ENCODE measurements at regions not wholly inside any gene's neighbourhood (a gene's known extent, or its start where the extent isn't known, plus 50 kb on each side); places are given as distances from the start of the nearest gene placed in this dataset.

- TF ChIP-seq CTCF (IDR thresholded peaks at IDR 0.05): no peak
- Histone ChIP-seq H3K4me1 (ENCODE audit: control insufficient read depth in 1 of 2, insufficient read depth in 1 of 2, low read depth in 1 of 2, low read length in 1 of 2) (no peaks in the 10 kb centered on the region), H3K27ac (peak overlapping the region; percentile 50)
These were observed 57.9 kb upstream of the CCNG1 start for GRCh38 chr5:163379298-163380155.

GRCh38 chr5:163381832-163382231, 55.6 kb upstream of the CCNG1 start:
- H3K4me1 ChIP-seq (ENCODE audit: control insufficient read depth in 1 of 2, insufficient read depth in 1 of 2, low read depth in 1 of 2, low read length in 1 of 2): no peaks in the 10 kb centered on the region
- TF ChIP-seq CTCF (IDR thresholded peaks at IDR 0.05): no peak
- no peaks in the 10 kb centered on the region for H3K27me3 ChIP-seq
- no peak overlapping the region for H3K27ac ChIP-seq
- H3K9me3 ChIP-seq: no peaks in the 10 kb centered on the region
- H3K36me3 ChIP-seq: no peaks in the 10 kb centered on the region
- H3K4me3 ChIP-seq (ENCODE audit: low read depth in 1 of 2, low read length in 1 of 2): no peak overlapping the region

More at GRCh38 chr5:163379298-163380155, 57.9 kb upstream of the CCNG1 start:
- no peak overlapping the region for H3K4me3 ChIP-seq (ENCODE audit: low read depth in 1 of 2, low read length in 1 of 2)
- H3K27me3 ChIP-seq: no peaks in the 10 kb centered on the region
- H3K9me3 ChIP-seq: no peaks in the 10 kb centered on the region
- H3K36me3 ChIP-seq: no peaks in the 10 kb centered on the region

GRCh38 chr5:163383754-163384153, 53.6 kb upstream of the CCNG1 start:
- H3K27me3 ChIP-seq: no peaks in the 10 kb centered on the region
- no peak overlapping the region for H3K4me3 ChIP-seq (ENCODE audit: low read depth in 1 of 2, low read length in 1 of 2)
- H3K9me3 ChIP-seq: peaks cover 6% of the 10 kb centered on the region
- TF ChIP-seq CTCF (IDR thresholded peaks at IDR 0.05): no peak
- H3K36me3 ChIP-seq: no peaks in the 10 kb centered on the region
- no peaks in the 10 kb centered on the region for H3K4me1 ChIP-seq (ENCODE audit: control insufficient read depth in 1 of 2, insufficient read depth in 1 of 2, low read depth in 1 of 2, low read length in 1 of 2)
- no peak overlapping the region for H3K27ac ChIP-seq

GRCh38 chr5:163384669-163385068, 52.7 kb upstream of the CCNG1 start:
- Histone ChIP-seq H3K27me3 (no peaks in the 10 kb centered on the region), H3K4me3 (ENCODE audit: low read depth in 1 of 2, low read length in 1 of 2) (no peak overlapping the region), H3K27ac (no peak overlapping the region), H3K9me3 (peaks cover 6% of the 10 kb centered on the region), H3K36me3 (no peaks in the 10 kb centered on the region), H3K4me1 (ENCODE audit: control insufficient read depth in 1 of 2, insufficient read depth in 1 of 2, low read depth in 1 of 2, low read length in 1 of 2) (no peaks in the 10 kb centered on the region)
- no peak for TF ChIP-seq CTCF (IDR thresholded peaks at IDR 0.05)

GRCh38 chr5:163385271-163385670, 52.1 kb upstream of the CCNG1 start:
- H3K4me3 ChIP-seq (ENCODE audit: low read depth in 1 of 2, low read length in 1 of 2): no peak overlapping the region
- no peaks in the 10 kb centered on the region for H3K4me1 ChIP-seq (ENCODE audit: control insufficient read depth in 1 of 2, insufficient read depth in 1 of 2, low read depth in 1 of 2, low read length in 1 of 2)
- H3K27ac ChIP-seq: no peak overlapping the region
- H3K36me3 ChIP-seq: no peaks in the 10 kb centered on the region
- TF ChIP-seq CTCF (IDR thresholded peaks at IDR 0.05): no peak
- peaks cover 6% of the 10 kb centered on the region for H3K9me3 ChIP-seq
- no peaks in the 10 kb centered on the region for H3K27me3 ChIP-seq

Data from neutrophil (primary cell).